ENCODE measurements at regions not wholly inside any gene's neighbourhood (a gene's known extent, or its start where the extent isn't known, plus 50 kb on each side); places are given as distances from the start of the nearest gene placed in this dataset.
"Not testable (repeated sequence)": the region's sequence is repeated elsewhere in the genome, so short reads cannot be mapped to it uniquely, and the experiment has no call there.

GRCh38 chr20:25774203-25774602 lies 77.5 kb upstream of the ZNF337 start:
- not testable (repeated sequence) for H3K4me2 ChIP-seq (ENCODE audit: low read length); H4K20me1 ChIP-seq (ENCODE audit: control insufficient read depth, insufficient read depth, low read depth, low read length); H3K4me3 ChIP-seq (ENCODE audit: low read length); H3K4me1 ChIP-seq (ENCODE audit: control insufficient read depth, low read length); H3F3A ChIP-seq (ENCODE audit: control insufficient read depth, insufficient read depth); H3K9me2 ChIP-seq (replicated peaks; ENCODE audit: control insufficient read depth, low read length); H3K36me3 ChIP-seq (ENCODE audit: control insufficient read depth, low read length); H3K27me3 ChIP-seq (ENCODE audit: control insufficient read depth, low read length); H3K27ac ChIP-seq (ENCODE audit: low read depth, low read length); H3K79me2 ChIP-seq (ENCODE audit: control insufficient read depth, low read length); H3K9me3 ChIP-seq (ENCODE audit: control insufficient read depth, insufficient read depth, low read length)

DNA sequence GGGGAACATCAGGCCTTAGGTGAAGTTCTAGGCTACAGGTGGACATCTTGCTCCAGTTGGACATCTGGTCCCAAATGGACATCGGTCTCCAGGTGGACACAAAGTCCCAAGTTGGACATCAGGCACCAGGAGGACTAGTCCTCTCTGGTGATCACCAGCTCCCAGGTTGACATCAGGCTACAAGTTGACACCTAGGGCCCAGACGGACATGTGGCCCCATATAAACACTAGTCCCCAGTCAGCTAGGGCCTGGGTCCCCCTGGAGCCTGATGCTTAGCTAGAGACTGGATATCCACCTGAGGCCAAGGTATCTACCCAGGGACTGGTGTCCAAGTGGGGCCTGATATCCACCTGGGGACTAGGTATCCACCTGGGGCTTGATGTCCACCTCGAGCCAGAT lies 75.8 kb upstream of the ZNF337 start:
- H3K36me3 ChIP-seq (ENCODE audit: control insufficient read depth, low read length); H3K79me2 ChIP-seq (ENCODE audit: control insufficient read depth, low read length); H3K4me3 ChIP-seq (ENCODE audit: low read length); H3K9me3 ChIP-seq (ENCODE audit: control insufficient read depth, insufficient read depth, low read length); H3K27me3 ChIP-seq (ENCODE audit: control insufficient read depth, low read length); H3K27ac ChIP-seq (ENCODE audit: low read depth, low read length); H3K9me2 ChIP-seq (replicated peaks; ENCODE audit: control insufficient read depth, low read length); H3K4me2 ChIP-seq (ENCODE audit: low read length); H3F3A ChIP-seq (ENCODE audit: control insufficient read depth, insufficient read depth); H4K20me1 ChIP-seq (ENCODE audit: control insufficient read depth, insufficient read depth, low read depth, low read length); H3K4me1 ChIP-seq (ENCODE audit: control insufficient read depth, low read length): not testable (repeated sequence)

DNA sequence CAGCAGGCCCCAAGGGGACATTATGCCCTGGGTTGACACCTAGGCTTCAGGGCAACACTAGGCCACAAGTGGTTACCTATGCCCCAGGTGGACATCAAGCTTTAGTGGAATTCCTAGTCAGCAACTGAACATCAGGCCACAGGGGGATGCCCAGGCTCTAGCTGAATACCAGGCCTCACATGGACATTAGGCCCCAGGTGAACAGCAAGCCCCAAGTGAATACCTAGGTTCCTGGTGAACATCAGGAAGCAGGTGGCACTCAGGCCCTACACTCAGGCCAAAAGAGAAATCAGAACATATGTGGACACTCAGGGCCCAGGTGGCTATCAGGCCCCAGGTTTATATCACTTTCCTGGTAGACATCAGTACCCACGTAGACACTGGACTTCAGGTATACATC lies 75.2 kb upstream of the ZNF337 start:
- H3K4me1 ChIP-seq (ENCODE audit: control insufficient read depth, low read length); H3K4me3 ChIP-seq (ENCODE audit: low read length); H3K27ac ChIP-seq (ENCODE audit: low read depth, low read length); H3K4me2 ChIP-seq (ENCODE audit: low read length); H3F3A ChIP-seq (ENCODE audit: control insufficient read depth, insufficient read depth); H3K9me2 ChIP-seq (replicated peaks; ENCODE audit: control insufficient read depth, low read length); H3K27me3 ChIP-seq (ENCODE audit: control insufficient read depth, low read length); H3K79me2 ChIP-seq (ENCODE audit: control insufficient read depth, low read length); H3K36me3 ChIP-seq (ENCODE audit: control insufficient read depth, low read length); H3K9me3 ChIP-seq (ENCODE audit: control insufficient read depth, insufficient read depth, low read length); H4K20me1 ChIP-seq (ENCODE audit: control insufficient read depth, insufficient read depth, low read depth, low read length): not testable (repeated sequence)

GRCh38 chr20:25761596-25761995 lies 64.9 kb upstream of the ZNF337 start:
- Histone ChIP-seq H3K4me3 (ENCODE audit: low read length) (no peak overlapping the region), H3K4me1 (ENCODE audit: control insufficient read depth, low read length) (no peaks in the 10 kb centered on the region), H3K36me3 (ENCODE audit: control insufficient read depth, low read length) (no peaks in the 10 kb centered on the region), H3K27me3 (ENCODE audit: control insufficient read depth, low read length) (no peaks in the 10 kb centered on the region), H3K27ac (ENCODE audit: low read depth, low read length) (no peak overlapping the region), H3K4me2 (ENCODE audit: low read length) (no peak overlapping the region), H3K79me2 (ENCODE audit: control insufficient read depth, low read length) (no peaks in the 10 kb centered on the region), H3F3A (ENCODE audit: control insufficient read depth, insufficient read depth) (no peaks in the 10 kb centered on the region), H3K9me3 (ENCODE audit: control insufficient read depth, insufficient read depth, low read length) (no peaks in the 10 kb centered on the region), H3K9me2 (replicated peaks; ENCODE audit: control insufficient read depth, low read length) (no peaks in the 10 kb centered on the region), H4K20me1 (ENCODE audit: control insufficient read depth, insufficient read depth, low read depth, low read length) (no peaks in the 10 kb centered on the region)
- TF ChIP-seq EZH2phosphoT487 (IDR thresholded peaks at IDR 0.05; ENCODE audit: borderline replicate concordance, low read length), result no peak

GRCh38 chr20:25761046-25761445 lies 64.4 kb upstream of the ZNF337 start:
- not testable (repeated sequence) for H3K36me3 ChIP-seq (ENCODE audit: control insufficient read depth, low read length); H3K9me3 ChIP-seq (ENCODE audit: control insufficient read depth, insufficient read depth, low read length); H3K4me1 ChIP-seq (ENCODE audit: control insufficient read depth, low read length); H3K27me3 ChIP-seq (ENCODE audit: control insufficient read depth, low read length); H3K79me2 ChIP-seq (ENCODE audit: control insufficient read depth, low read length); H3K4me3 ChIP-seq (ENCODE audit: low read length); H3K4me2 ChIP-seq (ENCODE audit: low read length); H3K27ac ChIP-seq (ENCODE audit: low read depth, low read length); H3F3A ChIP-seq (ENCODE audit: control insufficient read depth, insufficient read depth); H3K9me2 ChIP-seq (replicated peaks; ENCODE audit: control insufficient read depth, low read length); H4K20me1 ChIP-seq (ENCODE audit: control insufficient read depth, insufficient read depth, low read depth, low read length)
